B cell (primary cell): ENCODE measurements at regions not wholly inside any gene's neighbourhood (a gene's known extent, or its start where the extent isn't known, plus 50 kb on each side); places are given as distances from the start of the nearest gene placed in this dataset.

Experiments
- CTCF ChIP-seq: fragments of 200-600 bp; IDR thresholded peaks from one replicate; pipeline ENCODE4 v1.8.0; 2022; ENCODE audit warnings: antibody characterized with exemption, mild to moderate bottlenecking
- EZH2 ChIP-seq: IDR thresholded peaks from 2 replicates; pipeline ENCODE4 v1.6.1; 2012; ENCODE audit warnings: borderline replicate concordance, low read depth, mild to moderate bottlenecking, moderate library complexity, low read length; ENCODE audit not compliant: insufficient read depth, poor library complexity, severe bottlenecking

GRCh38 chr18:78624646-78625279, 354.9 kb upstream of the SALL3 start:
- no peak for TF ChIP-seq CTCF
- no peak for TF ChIP-seq EZH2
